IPS-15b (cell line): ENCODE measurements at regions not wholly inside any gene's neighbourhood (a gene's known extent, or its start where the extent isn't known, plus 50 kb on each side); places are given as distances from the start of the nearest gene placed in this dataset.

Source experiments
- H3K27me3 ChIP-seq: one replicate; pipeline ENCODE4 v1.6.1; 2013; ENCODE audit warnings: low read length; ENCODE audit not compliant: control insufficient read depth, insufficient read depth
- H3K36me3 ChIP-seq: one replicate; pipeline ENCODE4 v1.6.1; 2013; ENCODE audit warnings: low read length; ENCODE audit not compliant: control insufficient read depth, insufficient read depth
- H3K4me1 ChIP-seq: one replicate; pipeline ENCODE4 v1.6.1; 2013; ENCODE audit warnings: mild to moderate bottlenecking, low read length; ENCODE audit not compliant: control insufficient read depth, insufficient read depth
- H3K4me3 ChIP-seq: one replicate; pipeline ENCODE4 v1.5.1; 2013; ENCODE audit warnings: low read depth, low read length
- H3K9ac ChIP-seq: one replicate; pipeline ENCODE4 v1.6.1; 2013; ENCODE audit warnings: low read depth, mild to moderate bottlenecking, low read length
- H3K9me3 ChIP-seq: one replicate; pipeline ENCODE4 v1.6.1; 2013; ENCODE audit warnings: mild to moderate bottlenecking, low read length; ENCODE audit not compliant: control insufficient read depth, insufficient read depth

DNA sequence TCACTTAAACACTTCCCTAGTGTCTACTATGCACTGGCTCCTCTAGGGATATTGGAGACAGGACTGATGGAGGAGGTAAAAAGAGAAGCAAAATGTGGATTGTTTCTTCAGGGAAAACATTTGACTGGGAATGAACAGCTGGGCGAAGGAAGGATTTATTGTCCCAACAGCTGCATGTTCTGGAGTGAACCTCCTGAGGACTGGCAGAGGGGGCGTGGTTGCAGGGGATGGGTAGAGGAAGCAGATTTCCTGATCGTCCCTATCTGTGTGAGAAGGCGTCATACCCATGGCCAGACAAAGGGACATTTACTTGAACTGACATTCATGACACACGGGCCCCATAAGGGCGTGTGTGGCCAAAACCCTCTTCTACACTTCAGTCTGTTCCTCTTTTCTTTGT, 321.5 kb downstream of the MAP2K4 start:
- Histone ChIP-seq H3K4me3 (no peak overlapping the region), H3K27me3 (no peaks in the 10 kb centered on the region), H3K9me3 (no peaks in the 10 kb centered on the region), H3K9ac (no peak overlapping the region), H3K4me1 (no peaks in the 10 kb centered on the region), H3K36me3 (no peaks in the 10 kb centered on the region)

DNA sequence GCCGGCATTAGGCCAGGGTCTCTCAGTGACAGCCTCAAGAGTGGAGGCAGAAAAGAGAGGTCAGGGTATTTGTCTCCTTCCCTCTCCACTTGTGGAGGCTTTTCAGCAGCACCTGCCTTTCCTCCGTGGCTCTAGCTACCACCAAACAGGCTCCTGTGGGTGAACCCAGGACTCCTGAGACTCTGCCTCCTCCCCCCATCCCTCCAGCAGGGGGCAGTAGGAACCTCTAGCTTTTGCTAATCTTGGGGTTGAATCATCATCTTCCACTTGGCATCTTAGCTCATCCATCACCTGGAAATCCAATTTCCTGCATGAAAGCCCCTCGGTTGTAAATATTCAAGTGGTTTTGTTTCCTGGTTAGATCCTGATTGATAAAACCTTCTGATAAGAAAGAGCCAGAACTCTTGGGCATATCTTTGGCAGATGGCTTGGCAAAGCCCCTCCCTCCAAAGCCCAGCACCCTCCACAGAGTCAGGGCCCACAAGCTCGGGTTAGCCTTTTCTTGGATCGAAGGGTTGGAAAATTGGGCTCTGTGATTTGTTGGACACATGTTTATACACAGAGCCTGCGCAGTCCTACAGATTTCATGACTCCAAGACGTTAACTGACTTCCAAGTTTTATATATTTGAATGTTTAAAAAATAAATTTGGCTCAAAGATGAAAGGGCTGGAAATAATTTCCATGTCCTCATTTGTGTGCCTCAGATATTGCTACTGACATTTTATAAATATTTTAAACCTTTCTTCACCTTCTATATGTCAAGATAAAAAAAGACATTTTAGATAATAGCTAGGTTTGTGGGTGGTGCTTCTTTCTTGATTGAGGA, 322.1 kb downstream of the MAP2K4 start:
- H3K36me3 ChIP-seq, result no peaks in the 10 kb centered on the region

DNA sequence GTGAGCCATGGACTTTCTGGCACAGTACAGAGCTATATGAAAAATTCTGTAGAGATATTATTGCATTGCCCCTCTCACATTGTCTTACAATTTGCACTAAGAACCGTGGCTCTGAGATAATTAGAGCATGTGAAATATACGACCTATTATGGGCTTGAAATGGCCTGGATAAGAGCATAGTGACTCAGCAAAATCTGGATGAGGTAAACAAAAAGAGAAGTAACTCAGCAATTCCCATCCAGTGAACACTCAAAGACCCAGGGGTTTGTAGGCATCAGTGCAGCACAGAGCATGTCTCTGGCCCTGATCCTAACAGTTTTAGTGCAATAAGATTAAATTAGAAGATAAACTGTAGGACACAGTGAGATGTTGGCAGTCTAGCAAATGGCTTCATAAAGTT, 317.2 kb upstream of the MYOCD start:
- H3K36me3 ChIP-seq, result no peaks in the 10 kb centered on the region
- no peaks in the 10 kb centered on the region for H3K9me3 ChIP-seq
- H3K4me3 ChIP-seq, result no peak overlapping the region
- H3K4me1 ChIP-seq, result no peaks in the 10 kb centered on the region
- H3K27me3 ChIP-seq, result no peaks in the 10 kb centered on the region
- H3K9ac ChIP-seq, result no peak overlapping the region

More for the DNA sequence above, 322.1 kb downstream of the MAP2K4 start:
- H3K4me1 ChIP-seq, result no peaks in the 10 kb centered on the region
- no peaks in the 10 kb centered on the region for H3K27me3 ChIP-seq
- no peak overlapping the region for H3K4me3 ChIP-seq
- no peaks in the 10 kb centered on the region for H3K9me3 ChIP-seq
- H3K9ac ChIP-seq, result no peak overlapping the region

DNA sequence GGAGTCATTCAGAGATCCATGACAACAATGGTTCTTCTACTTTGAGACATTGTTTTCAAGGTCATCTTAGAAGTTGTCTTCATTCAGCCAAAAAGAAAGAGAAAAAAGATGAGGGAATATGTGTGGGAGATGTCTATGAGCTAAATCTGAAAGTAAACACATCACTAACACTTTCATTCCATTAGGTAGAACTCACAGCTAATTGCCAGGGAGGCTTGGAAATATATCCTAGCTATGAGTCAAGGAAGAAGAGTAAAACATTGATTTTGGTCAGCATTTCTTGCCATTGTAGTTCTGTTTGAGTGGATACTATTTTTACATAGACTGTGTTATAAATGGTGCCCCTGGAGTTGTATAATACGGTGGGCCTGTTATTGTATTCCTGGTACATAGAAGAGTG, 316.4 kb upstream of the MYOCD start:
- H3K9me3 ChIP-seq, result no peaks in the 10 kb centered on the region
- H3K36me3 ChIP-seq, result no peaks in the 10 kb centered on the region
- H3K27me3 ChIP-seq, result no peaks in the 10 kb centered on the region
- no peaks in the 10 kb centered on the region for H3K4me1 ChIP-seq
- no peak overlapping the region for H3K4me3 ChIP-seq
- no peak overlapping the region for H3K9ac ChIP-seq

DNA sequence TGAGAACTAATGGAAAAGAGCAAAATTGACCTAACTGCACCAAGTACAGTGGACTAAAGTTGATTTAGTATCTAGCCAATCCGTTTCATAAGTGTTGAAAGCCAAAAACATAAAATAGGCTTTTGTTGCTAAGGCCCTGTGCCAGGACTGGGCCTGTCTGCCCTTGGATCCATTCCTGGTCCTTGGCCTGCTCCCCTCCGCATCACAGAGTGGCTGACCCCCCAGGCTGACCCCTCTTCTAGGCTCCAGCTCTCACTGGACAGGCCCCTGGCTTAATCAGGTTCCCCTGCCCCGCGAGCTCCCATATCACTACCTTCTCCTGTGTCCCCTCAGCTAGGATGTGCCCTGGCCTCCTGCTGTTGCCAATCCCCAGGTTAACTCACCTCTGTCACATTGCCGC, 313.6 kb upstream of the MYOCD start:
- no peaks in the 10 kb centered on the region for H3K4me1 ChIP-seq

DNA sequence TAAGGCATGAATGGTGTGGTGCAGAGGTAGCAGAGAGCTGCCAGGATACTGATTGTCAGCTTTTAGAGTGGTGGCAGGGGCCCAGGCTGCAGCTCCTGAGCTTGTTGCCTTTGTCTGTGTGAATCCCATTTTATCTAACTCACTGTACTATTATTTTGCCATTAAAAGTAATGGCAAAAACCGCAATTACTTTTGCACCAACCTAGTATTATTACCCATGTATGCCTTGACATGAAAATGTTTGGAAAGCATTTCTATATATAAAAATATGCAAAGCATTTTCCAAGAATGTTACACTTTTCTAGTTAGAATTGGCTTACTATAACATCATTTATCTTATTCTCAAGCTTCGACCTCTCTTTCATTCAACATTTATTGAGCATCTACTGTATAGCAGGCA, 308.1 kb upstream of the MYOCD start:
- H3K36me3 ChIP-seq, result no peaks in the 10 kb centered on the region
- no peak overlapping the region for H3K9ac ChIP-seq
- H3K4me3 ChIP-seq, result no peak overlapping the region
- H3K4me1 ChIP-seq, result no peaks in the 10 kb centered on the region
- H3K9me3 ChIP-seq, result no peaks in the 10 kb centered on the region
- no peaks in the 10 kb centered on the region for H3K27me3 ChIP-seq

More for the DNA sequence above, 313.6 kb upstream of the MYOCD start:
- Histone ChIP-seq H3K4me3 (no peak overlapping the region), H3K9me3 (no peaks in the 10 kb centered on the region), H3K36me3 (no peaks in the 10 kb centered on the region), H3K27me3 (no peaks in the 10 kb centered on the region), H3K9ac (no peak overlapping the region)

DNA sequence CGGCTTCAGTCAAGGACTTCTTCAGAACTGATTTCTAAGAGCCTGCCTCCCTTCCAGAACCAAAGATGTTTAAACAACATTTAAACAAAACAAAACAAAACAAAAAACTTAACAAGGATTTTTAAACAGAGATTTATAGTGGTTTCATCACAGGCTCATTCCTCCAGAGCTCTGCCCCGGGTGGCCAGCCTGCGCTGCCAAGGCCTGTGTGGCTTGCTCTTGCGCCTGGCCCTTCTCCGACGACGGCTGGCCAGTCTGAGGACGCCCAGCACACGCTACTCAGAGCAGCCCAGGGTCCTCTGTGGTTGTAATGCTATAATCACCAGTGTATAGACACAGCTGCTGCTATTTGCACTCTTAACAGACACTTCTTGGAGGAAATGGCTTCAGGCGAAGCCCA, 307.2 kb upstream of the MYOCD start:
- no peaks in the 10 kb centered on the region for H3K36me3 ChIP-seq
- H3K9me3 ChIP-seq, result no peaks in the 10 kb centered on the region
- H3K4me1 ChIP-seq, result no peaks in the 10 kb centered on the region
- no peak overlapping the region for H3K9ac ChIP-seq
- H3K27me3 ChIP-seq, result no peaks in the 10 kb centered on the region
- no peak overlapping the region for H3K4me3 ChIP-seq

DNA sequence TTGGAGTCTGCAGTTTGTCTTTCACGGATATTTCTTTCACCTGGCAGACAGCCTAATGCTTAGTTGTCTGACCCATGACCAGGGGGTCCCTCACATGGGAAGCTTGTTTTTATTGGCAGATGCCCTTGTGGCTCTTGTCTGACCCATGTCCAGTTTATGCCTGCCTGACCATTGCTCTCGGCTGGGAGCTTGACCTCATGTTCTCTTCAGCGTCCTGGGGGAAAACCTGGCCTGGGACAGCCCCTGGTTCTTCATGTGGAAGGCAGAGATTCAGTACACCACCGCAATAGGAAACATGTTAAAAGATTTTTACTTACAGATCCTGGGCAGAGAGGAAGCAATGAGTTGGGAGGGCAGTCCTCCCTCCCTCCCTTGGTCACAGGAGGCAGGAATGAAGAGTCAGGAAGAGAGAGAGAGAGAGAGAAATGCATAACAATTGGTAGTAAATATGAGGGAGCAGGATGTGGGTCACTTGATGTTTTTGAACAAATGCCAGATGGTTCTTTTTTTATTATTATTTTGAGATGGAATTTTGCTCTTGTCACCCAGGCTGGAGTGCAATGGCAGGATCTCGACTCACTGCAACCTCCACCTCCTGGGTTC, 302.7 kb upstream of the MYOCD start:
- no peak overlapping the region for H3K9ac ChIP-seq
- H3K36me3 ChIP-seq, result no peaks in the 10 kb centered on the region
- H3K4me1 ChIP-seq, result no peaks in the 10 kb centered on the region
- no peak overlapping the region for H3K4me3 ChIP-seq
- no peaks in the 10 kb centered on the region for H3K27me3 ChIP-seq
- no peaks in the 10 kb centered on the region for H3K9me3 ChIP-seq

DNA sequence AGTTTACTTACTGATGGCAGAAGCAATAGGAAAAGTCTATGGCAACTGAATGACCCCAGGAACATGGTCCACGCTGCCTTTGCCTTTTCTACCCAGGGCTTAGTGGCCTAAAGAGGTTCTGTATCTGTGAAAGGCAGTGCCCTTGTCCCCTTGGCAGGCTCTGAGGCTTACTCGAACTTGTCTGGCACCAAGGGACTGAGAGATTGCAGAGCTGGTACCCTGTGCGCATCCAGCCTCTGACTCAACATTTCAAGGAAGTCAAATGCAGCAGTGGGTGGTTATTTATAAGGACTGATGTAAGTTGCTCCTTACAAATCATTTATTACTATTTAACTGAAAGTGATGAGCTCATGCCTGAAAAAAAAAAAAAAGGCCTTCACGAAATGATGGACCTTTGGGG, 299.9 kb upstream of the MYOCD start:
- Histone ChIP-seq H3K36me3 (no peaks in the 10 kb centered on the region), H3K9ac (no peak overlapping the region), H3K4me1 (no peaks in the 10 kb centered on the region), H3K4me3 (no peak overlapping the region), H3K9me3 (no peaks in the 10 kb centered on the region), H3K27me3 (no peaks in the 10 kb centered on the region)

DNA sequence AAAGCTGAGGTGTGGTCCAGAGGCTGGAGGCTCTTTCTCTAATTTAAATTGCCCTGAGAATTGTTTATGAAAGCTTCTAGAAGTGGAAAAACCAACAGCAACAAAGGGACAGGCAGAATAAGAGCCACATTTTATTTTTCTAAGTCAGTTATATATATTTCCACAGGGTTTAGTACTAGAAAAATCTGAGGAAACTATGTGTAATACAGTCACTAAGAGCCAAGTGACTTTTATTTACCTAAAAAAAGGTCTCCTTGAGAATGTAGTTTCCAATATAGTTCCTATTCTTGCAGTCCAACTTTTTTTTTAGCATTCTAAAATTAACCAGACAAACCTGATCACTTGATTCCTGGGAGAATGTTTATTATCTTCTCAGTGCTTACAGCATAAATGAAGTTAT, 296.6 kb upstream of the MYOCD start:
- Histone ChIP-seq H3K9me3 (no peaks in the 10 kb centered on the region), H3K9ac (no peak overlapping the region), H3K36me3 (no peaks in the 10 kb centered on the region), H3K4me3 (no peak overlapping the region), H3K4me1 (no peaks in the 10 kb centered on the region), H3K27me3 (no peaks in the 10 kb centered on the region)

DNA sequence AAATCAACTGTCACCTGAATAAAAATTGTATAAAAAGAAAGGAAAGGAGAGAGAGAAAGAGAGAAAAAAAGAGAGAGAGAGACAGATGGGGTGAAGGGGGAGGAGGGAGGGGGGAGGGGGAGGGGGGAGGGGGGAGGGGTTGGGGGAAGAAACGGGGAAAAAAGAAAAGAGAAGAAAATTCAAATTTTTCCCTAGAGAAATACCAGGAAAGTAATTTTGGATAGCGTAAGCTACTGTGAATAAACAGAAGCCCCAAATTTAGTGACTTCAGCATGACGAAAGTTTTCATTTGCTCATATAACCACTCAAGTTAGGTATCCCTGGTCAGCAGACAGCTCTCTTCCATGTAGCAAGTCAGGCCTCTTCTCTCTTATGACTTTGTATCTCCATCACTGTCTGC, 289.4 kb upstream of the MYOCD start:
- Histone ChIP-seq H3K4me1 (no peaks in the 10 kb centered on the region), H3K9me3 (no peaks in the 10 kb centered on the region), H3K4me3 (no peak overlapping the region), H3K27me3 (no peaks in the 10 kb centered on the region), H3K36me3 (no peaks in the 10 kb centered on the region), H3K9ac (no peak overlapping the region)

DNA sequence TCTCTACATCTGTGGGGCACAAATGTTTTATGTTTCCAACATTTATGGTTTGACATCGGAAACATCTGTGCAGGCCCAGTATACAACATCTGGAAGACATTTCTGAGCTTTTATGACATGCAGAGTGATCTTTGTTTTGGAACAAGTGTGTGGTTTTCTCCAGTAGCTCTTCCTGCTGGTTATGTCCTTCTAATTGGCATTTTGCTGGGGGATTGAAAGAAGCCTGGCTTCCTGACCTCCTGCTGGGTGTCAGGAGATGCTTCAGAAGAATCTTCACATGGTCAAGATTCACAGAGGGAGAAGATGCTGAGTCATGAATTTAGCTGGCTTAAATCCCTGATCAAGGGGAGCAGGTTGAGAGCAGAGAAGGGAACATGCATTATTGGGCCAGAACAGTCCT, 279.5 kb upstream of the MYOCD start:
- H3K9me3 ChIP-seq, result no peaks in the 10 kb centered on the region
- H3K4me1 ChIP-seq, result no peaks in the 10 kb centered on the region
- no peaks in the 10 kb centered on the region for H3K36me3 ChIP-seq
- H3K27me3 ChIP-seq, result no peaks in the 10 kb centered on the region
- no peak overlapping the region for H3K9ac ChIP-seq
- H3K4me3 ChIP-seq, result no peak overlapping the region
